ENCODE measurements at regions not wholly inside any gene's neighbourhood (a gene's known extent, or its start where the extent isn't known, plus 50 kb on each side); places are given as distances from the start of the nearest gene placed in this dataset.

- TF ChIP-seq REST (IDR thresholded peaks at IDR 0.05; ENCODE audit: insufficient read depth in 1 of 2, low read depth in 2 of 2, low read length in 2 of 2), result no peak
These were observed 95.3 kb upstream of the COL5A1 start for GRCh38 chr9:134546246-134546731.

- TF ChIP-seq TAF1 (IDR thresholded peaks at IDR 0.05; ENCODE audit: borderline replicate concordance, insufficient read depth, low read length) (no peak), POLR2AphosphoS5 (IDR thresholded peaks at IDR 0.05; ENCODE audit: low read depth, low read length) (no peak), SIN3A (IDR thresholded peaks at IDR 0.05; ENCODE audit: borderline replicate concordance, insufficient read depth, low read length) (no peak), REST (IDR thresholded peaks at IDR 0.05; ENCODE audit: insufficient read depth in 1 of 2, low read depth in 2 of 2, low read length in 2 of 2) (no peak), FOXP2 (optimal IDR thresholded peaks at IDR 0.05; ENCODE audit: borderline replicate concordance, extremely low read depth, extremely low read length, insufficient read depth) (no peak)
These were observed 94.9 kb upstream of the COL5A1 start for GRCh38 chr9:134546746-134547145.

GRCh38 chr9:134547161-134548100 is 94.2 kb upstream of the COL5A1 start:
- TF ChIP-seq TAF1 (IDR thresholded peaks at IDR 0.05; ENCODE audit: borderline replicate concordance, insufficient read depth, low read length) (no peak), POLR2AphosphoS5 (IDR thresholded peaks at IDR 0.05; ENCODE audit: low read depth, low read length) (no peak), FOXP2 (optimal IDR thresholded peaks at IDR 0.05; ENCODE audit: borderline replicate concordance, extremely low read depth, extremely low read length, insufficient read depth) (no peak), SIN3A (IDR thresholded peaks at IDR 0.05; ENCODE audit: borderline replicate concordance, insufficient read depth, low read length) (no peak)

- TF ChIP-seq TAF1 (IDR thresholded peaks at IDR 0.05; ENCODE audit: borderline replicate concordance, insufficient read depth, low read length) (no peak), REST (IDR thresholded peaks at IDR 0.05; ENCODE audit: insufficient read depth in 1 of 2, low read depth in 2 of 2, low read length in 2 of 2) (no peak), SIN3A (IDR thresholded peaks at IDR 0.05; ENCODE audit: borderline replicate concordance, insufficient read depth, low read length) (no peak), FOXP2 (optimal IDR thresholded peaks at IDR 0.05; ENCODE audit: borderline replicate concordance, extremely low read depth, extremely low read length, insufficient read depth) (no peak)
These were observed 93.4 kb upstream of the COL5A1 start for GRCh38 chr9:134548185-134548584.

GRCh38 chr9:134548618-134549017 is 93.0 kb upstream of the COL5A1 start:
- TF ChIP-seq FOXP2 (optimal IDR thresholded peaks at IDR 0.05; ENCODE audit: borderline replicate concordance, extremely low read depth, extremely low read length, insufficient read depth) (no peak), REST (IDR thresholded peaks at IDR 0.05; ENCODE audit: insufficient read depth in 1 of 2, low read depth in 2 of 2, low read length in 2 of 2) (no peak), POLR2AphosphoS5 (IDR thresholded peaks at IDR 0.05; ENCODE audit: low read depth, low read length) (no peak), TAF1 (IDR thresholded peaks at IDR 0.05; ENCODE audit: borderline replicate concordance, insufficient read depth, low read length) (no peak), SIN3A (IDR thresholded peaks at IDR 0.05; ENCODE audit: borderline replicate concordance, insufficient read depth, low read length) (no peak)

Measured in PFSK-1 (cell line).